ENCODE measurements at regions not wholly inside any gene's neighbourhood (a gene's known extent, or its start where the extent isn't known, plus 50 kb on each side); places are given as distances from the start of the nearest gene placed in this dataset.

GRCh38 chr16:77063676-77064016, 127.3 kb upstream of the MON1B start:
- no peak overlapping the region for H3K4me3 ChIP-seq (ENCODE audit: low read depth, low read length)
- no peaks in the 10 kb centered on the region for H3K9me3 ChIP-seq (ENCODE audit: control insufficient read depth, insufficient read depth, low read length)
- H3K27me3 ChIP-seq (ENCODE audit: control insufficient read depth, insufficient read depth, low read length) = no peaks in the 10 kb centered on the region
- H3K4me1 ChIP-seq (ENCODE audit: control insufficient read depth, insufficient read depth, low read length) = peaks cover 11% of the 10 kb centered on the region
- no peak for DNase-seq (ENCODE audit: low read depth in 4 of 6, low spot score in 6 of 6)
- H3K36me3 ChIP-seq (ENCODE audit: control insufficient read depth, insufficient read depth, low read length) = no peaks in the 10 kb centered on the region
- peak overlapping the region; percentile 38 for H3K27ac ChIP-seq (ENCODE audit: low read depth, low read length)
- 20% methylated on average over 1 of the region's 1 CpG for WGBS (ENCODE audit: insufficient coverage)

DNA sequence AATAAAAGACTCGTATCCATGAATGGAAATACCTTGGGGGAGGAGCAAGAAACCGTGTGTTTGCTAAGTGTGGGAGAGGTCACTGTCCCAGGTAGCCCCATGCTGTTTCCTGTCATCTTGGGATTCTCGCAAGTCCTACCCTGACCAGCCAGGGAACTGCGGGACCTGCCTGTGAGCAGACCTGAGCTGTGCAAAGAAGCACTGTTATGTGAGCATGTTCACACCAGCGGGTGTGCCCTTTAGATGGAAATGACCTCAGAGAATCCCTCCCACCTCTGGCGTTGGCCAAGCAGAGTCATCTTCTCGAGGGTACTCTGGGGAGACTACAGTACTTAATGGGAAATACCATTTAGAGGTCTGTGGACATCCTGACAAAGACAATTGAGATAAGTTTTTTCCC, 127.0 kb upstream of the MON1B start:
- Histone ChIP-seq H3K27ac (ENCODE audit: low read depth, low read length) (no peak overlapping the region), H3K9me3 (ENCODE audit: control insufficient read depth, insufficient read depth, low read length) (no peaks in the 10 kb centered on the region)
- WGBS (ENCODE audit: insufficient coverage) = 68% methylated on average over 5 of the region's 7 CpGs

DNA sequence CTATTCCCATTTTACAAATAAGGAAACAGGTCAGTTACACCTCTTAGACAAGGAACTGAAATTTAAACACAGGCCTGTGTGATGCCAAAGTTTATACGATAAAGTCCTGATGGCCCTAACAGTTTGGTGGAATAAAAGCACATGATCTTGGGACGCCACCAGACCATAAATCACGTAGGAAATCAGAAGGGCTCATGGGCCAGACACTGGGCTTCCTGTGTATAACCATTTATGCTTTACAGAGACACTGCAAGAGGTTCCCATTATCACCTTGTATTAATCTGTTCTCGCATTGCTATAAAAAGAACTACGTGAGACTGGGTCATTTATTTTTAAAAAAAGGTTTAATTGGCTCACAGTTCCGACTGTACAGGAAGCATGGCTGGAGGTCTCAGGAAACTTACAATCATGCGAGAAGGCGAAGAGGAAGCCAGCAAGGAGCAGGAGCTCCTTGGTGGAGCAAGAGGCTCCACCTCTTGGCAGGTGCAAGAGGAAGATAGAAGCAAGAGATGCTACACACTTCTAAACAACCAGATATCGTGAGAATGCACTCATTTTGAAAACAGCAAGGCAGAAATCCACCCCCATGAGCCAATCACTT, 124.0 kb upstream of the MON1B start:
- Histone ChIP-seq H3K36me3 (ENCODE audit: control insufficient read depth, insufficient read depth, low read length) (no peaks in the 10 kb centered on the region), H3K4me3 (ENCODE audit: low read depth, low read length) (no peak overlapping the region), H3K27me3 (ENCODE audit: control insufficient read depth, insufficient read depth, low read length) (no peaks in the 10 kb centered on the region), H3K27ac (ENCODE audit: low read depth, low read length) (no peak overlapping the region), H3K4me1 (ENCODE audit: control insufficient read depth, insufficient read depth, low read length) (peaks cover 11% of the 10 kb centered on the region), H3K9me3 (ENCODE audit: control insufficient read depth, insufficient read depth, low read length) (no peaks in the 10 kb centered on the region)
- DNase-seq (ENCODE audit: low read depth in 4 of 6, low spot score in 6 of 6) = no peak
- 86% methylated on average over 8 of the region's 9 CpGs for WGBS (ENCODE audit: insufficient coverage)

More for the DNA sequence above, 127.0 kb upstream of the MON1B start:
- Histone ChIP-seq H3K27me3 (ENCODE audit: control insufficient read depth, insufficient read depth, low read length) (no peaks in the 10 kb centered on the region), H3K4me3 (ENCODE audit: low read depth, low read length) (no peak overlapping the region), H3K4me1 (ENCODE audit: control insufficient read depth, insufficient read depth, low read length) (peaks cover 11% of the 10 kb centered on the region), H3K36me3 (ENCODE audit: control insufficient read depth, insufficient read depth, low read length) (no peaks in the 10 kb centered on the region)
- DNase-seq (ENCODE audit: low read depth in 4 of 6, low spot score in 6 of 6) = no peak

DNA sequence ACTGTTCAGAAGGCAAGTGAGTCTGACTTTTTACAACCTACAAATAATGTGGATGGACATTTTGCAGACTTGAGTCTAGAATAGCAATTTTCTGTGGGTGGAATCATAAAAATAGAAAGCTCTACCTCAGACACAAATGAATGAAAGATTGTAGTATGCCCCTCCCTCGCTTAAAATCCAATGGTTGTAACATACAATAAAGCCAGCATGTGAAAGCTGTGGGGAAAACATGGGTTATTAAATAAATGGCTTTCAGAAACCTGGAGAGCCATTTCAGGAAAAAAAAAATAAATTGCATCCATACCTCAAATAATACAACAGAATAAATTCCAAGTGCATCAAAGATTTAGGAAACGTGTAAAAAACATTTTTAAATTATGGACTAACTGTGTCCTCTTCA, 123.1 kb upstream of the MON1B start:
- peak in 1 of 6 donors; percentile 65 for DNase-seq (ENCODE audit: low read depth in 4 of 6, low spot score in 6 of 6)
- no CpG with 5 or more reads among the region's 2 CpGs for whole genome bisulfite sequencing (ENCODE audit: insufficient coverage)

GRCh38 chr16:77068402-77068801, 122.6 kb upstream of the MON1B start:
- H3K4me3 ChIP-seq (ENCODE audit: low read depth, low read length) = no peak overlapping the region
- no peak overlapping the region for H3K27ac ChIP-seq (ENCODE audit: low read depth, low read length)
- H3K36me3 ChIP-seq (ENCODE audit: control insufficient read depth, insufficient read depth, low read length) = no peaks in the 10 kb centered on the region
- H3K4me1 ChIP-seq (ENCODE audit: control insufficient read depth, insufficient read depth, low read length) = peaks cover 11% of the 10 kb centered on the region
- no CpG with 5 or more reads among the region's 1 CpG for WGBS (ENCODE audit: insufficient coverage)
- no peaks in the 10 kb centered on the region for H3K9me3 ChIP-seq (ENCODE audit: control insufficient read depth, insufficient read depth, low read length)
- peak in 1 of 6 donors; percentile 16 for DNase-seq (ENCODE audit: low read depth in 4 of 6, low spot score in 6 of 6)
- H3K27me3 ChIP-seq (ENCODE audit: control insufficient read depth, insufficient read depth, low read length) = no peaks in the 10 kb centered on the region

More for the DNA sequence above, 123.1 kb upstream of the MON1B start:
- H3K4me3 ChIP-seq (ENCODE audit: low read depth, low read length) = no peak overlapping the region
- H3K27ac ChIP-seq (ENCODE audit: low read depth, low read length) = no peak overlapping the region
- H3K36me3 ChIP-seq (ENCODE audit: control insufficient read depth, insufficient read depth, low read length) = no peaks in the 10 kb centered on the region
- no peaks in the 10 kb centered on the region for H3K27me3 ChIP-seq (ENCODE audit: control insufficient read depth, insufficient read depth, low read length)
- peaks cover 11% of the 10 kb centered on the region for H3K4me1 ChIP-seq (ENCODE audit: control insufficient read depth, insufficient read depth, low read length)
- H3K9me3 ChIP-seq (ENCODE audit: control insufficient read depth, insufficient read depth, low read length) = no peaks in the 10 kb centered on the region

DNA sequence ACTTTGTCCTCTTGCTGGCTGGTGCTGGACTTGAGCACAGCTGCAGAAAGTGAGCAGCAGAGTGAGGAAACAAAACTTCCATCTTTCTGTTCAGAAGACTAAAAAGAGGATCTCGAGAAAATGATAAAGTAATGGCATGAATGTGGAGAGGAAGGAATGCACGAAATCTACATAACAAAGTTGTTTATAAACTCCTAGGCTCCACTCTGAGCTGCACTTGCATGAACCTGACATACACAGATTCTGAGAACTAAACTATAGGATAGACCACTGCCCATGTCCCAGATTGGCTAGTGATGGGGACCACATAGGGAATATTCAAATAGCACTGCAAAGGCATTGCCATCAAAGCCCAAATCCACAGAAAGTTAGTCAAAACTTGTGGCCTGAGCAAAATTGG, 121.1 kb upstream of the MON1B start:
- DNase-seq (ENCODE audit: low read depth in 4 of 6, low spot score in 6 of 6) = no peak
- Histone ChIP-seq H3K4me1 (ENCODE audit: control insufficient read depth, insufficient read depth, low read length) (no peaks in the 10 kb centered on the region), H3K36me3 (ENCODE audit: control insufficient read depth, insufficient read depth, low read length) (no peaks in the 10 kb centered on the region), H3K27ac (ENCODE audit: low read depth, low read length) (no peak overlapping the region), H3K4me3 (ENCODE audit: low read depth, low read length) (no peak overlapping the region), H3K27me3 (ENCODE audit: control insufficient read depth, insufficient read depth, low read length) (no peaks in the 10 kb centered on the region), H3K9me3 (ENCODE audit: control insufficient read depth, insufficient read depth, low read length) (no peaks in the 10 kb centered on the region)
- WGBS (ENCODE audit: insufficient coverage) = no CpG with 5 or more reads among the region's 2 CpGs

DNA sequence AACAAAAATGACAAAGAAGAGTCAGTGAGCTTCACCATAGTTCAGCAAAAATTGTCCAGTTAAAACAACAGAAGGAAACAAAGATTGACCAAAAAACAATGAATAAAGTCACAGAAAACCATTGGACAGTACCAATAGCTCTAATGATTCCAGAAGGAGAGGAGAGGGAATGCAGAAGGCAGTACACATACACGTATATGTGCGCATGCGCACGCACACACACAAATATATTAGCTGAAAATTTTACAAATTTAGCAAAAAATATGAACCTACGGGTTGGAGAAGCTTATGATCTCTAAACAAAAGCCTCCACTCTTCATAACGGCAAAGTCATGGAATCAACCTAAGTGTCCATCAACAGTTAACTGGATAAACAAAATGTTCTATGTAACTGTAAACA, 120.3 kb upstream of the MON1B start:
- no peak for DNase-seq (ENCODE audit: low read depth in 4 of 6, low spot score in 6 of 6)
- Histone ChIP-seq H3K9me3 (ENCODE audit: control insufficient read depth, insufficient read depth, low read length) (no peaks in the 10 kb centered on the region), H3K36me3 (ENCODE audit: control insufficient read depth, insufficient read depth, low read length) (no peaks in the 10 kb centered on the region), H3K4me3 (ENCODE audit: low read depth, low read length) (no peak overlapping the region), H3K27me3 (ENCODE audit: control insufficient read depth, insufficient read depth, low read length) (no peaks in the 10 kb centered on the region), H3K4me1 (ENCODE audit: control insufficient read depth, insufficient read depth, low read length) (no peaks in the 10 kb centered on the region), H3K27ac (ENCODE audit: low read depth, low read length) (no peak overlapping the region)
- WGBS (ENCODE audit: insufficient coverage) = no CpG with 5 or more reads among the region's 6 CpGs

GRCh38 chr16:77076839-77077238, 114.2 kb upstream of the MON1B start:
- no peak overlapping the region for H3K4me3 ChIP-seq (ENCODE audit: low read depth, low read length)
- no peaks in the 10 kb centered on the region for H3K9me3 ChIP-seq (ENCODE audit: control insufficient read depth, insufficient read depth, low read length)
- H3K4me1 ChIP-seq (ENCODE audit: control insufficient read depth, insufficient read depth, low read length) = no peaks in the 10 kb centered on the region
- H3K27me3 ChIP-seq (ENCODE audit: control insufficient read depth, insufficient read depth, low read length) = no peaks in the 10 kb centered on the region
- no peaks in the 10 kb centered on the region for H3K36me3 ChIP-seq (ENCODE audit: control insufficient read depth, insufficient read depth, low read length)
- DNase-seq (ENCODE audit: low read depth in 4 of 6, low spot score in 6 of 6) = no peak
- H3K27ac ChIP-seq (ENCODE audit: low read depth, low read length) = no peak overlapping the region
- WGBS (ENCODE audit: insufficient coverage) = no CpG with 5 or more reads among the region's 5 CpGs

DNA sequence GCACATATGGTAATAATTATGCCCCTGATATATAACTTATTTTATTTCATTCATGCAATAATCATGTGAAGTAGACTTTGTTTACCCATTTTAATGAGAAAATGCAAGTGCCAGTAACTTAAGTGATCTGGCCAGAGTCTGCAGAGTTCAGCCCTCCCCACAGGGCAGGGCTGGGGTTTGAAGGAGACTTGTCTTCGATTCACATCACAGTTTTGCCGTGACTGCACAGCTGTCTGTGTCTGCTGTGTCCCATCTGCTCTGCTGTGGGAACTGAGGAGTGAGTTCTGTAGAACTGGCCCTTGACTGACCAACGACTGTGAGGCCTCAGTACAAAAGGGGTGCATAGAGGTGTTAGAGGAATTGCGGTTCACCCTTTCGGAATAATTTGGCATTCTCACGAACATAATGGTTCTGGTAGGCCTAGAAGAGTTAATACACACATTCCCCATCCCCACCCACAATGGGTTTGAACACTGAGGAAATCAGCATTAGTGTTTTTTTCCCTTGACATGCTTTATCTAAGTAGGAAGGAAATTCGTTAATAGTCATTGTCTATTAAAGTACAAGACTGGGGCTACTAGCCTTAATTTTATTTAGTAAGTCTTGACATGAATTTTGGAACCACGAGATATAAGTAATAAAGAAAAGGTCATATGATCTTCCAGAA, 113.6 kb upstream of the MON1B start:
- 34% methylated on average over 3 of the region's 8 CpGs for WGBS (ENCODE audit: insufficient coverage)
- Histone ChIP-seq H3K4me3 (ENCODE audit: low read depth, low read length) (no peak overlapping the region), H3K36me3 (ENCODE audit: control insufficient read depth, insufficient read depth, low read length) (no peaks in the 10 kb centered on the region), H3K27me3 (ENCODE audit: control insufficient read depth, insufficient read depth, low read length) (no peaks in the 10 kb centered on the region), H3K9me3 (ENCODE audit: control insufficient read depth, insufficient read depth, low read length) (no peaks in the 10 kb centered on the region), H3K27ac (ENCODE audit: low read depth, low read length) (no peak overlapping the region), H3K4me1 (ENCODE audit: control insufficient read depth, insufficient read depth, low read length) (no peaks in the 10 kb centered on the region)
- DNase-seq (ENCODE audit: low read depth in 4 of 6, low spot score in 6 of 6) = no peak

- H3K27me3 ChIP-seq (ENCODE audit: control insufficient read depth, insufficient read depth, low read length) = no peaks in the 10 kb centered on the region
- H3K36me3 ChIP-seq (ENCODE audit: control insufficient read depth, insufficient read depth, low read length) = no peaks in the 10 kb centered on the region
- no peak overlapping the region for H3K27ac ChIP-seq (ENCODE audit: low read depth, low read length)
- no peaks in the 10 kb centered on the region for H3K9me3 ChIP-seq (ENCODE audit: control insufficient read depth, insufficient read depth, low read length)
- WGBS (ENCODE audit: insufficient coverage) = no CpG with 5 or more reads among the region's 1 CpG
- H3K4me3 ChIP-seq (ENCODE audit: low read depth, low read length) = no peak overlapping the region
- H3K4me1 ChIP-seq (ENCODE audit: control insufficient read depth, insufficient read depth, low read length) = no peaks in the 10 kb centered on the region
- no peak for DNase-seq (ENCODE audit: low read depth in 4 of 6, low spot score in 6 of 6)
Measured at GRCh38 chr16:77085981-77086380, 105.0 kb upstream of the MON1B start.

Measured in spinal cord (tissue), 9 donors.